HG02973 (cell line): ENCODE measurements at regions not wholly inside any gene's neighbourhood (a gene's known extent, or its start where the extent isn't known, plus 50 kb on each side); places are given as distances from the start of the nearest gene placed in this dataset.

ENCODE experiments used
- ATAC-seq: cut with Tn5 transposase; IDR thresholded peaks from one replicate; pipeline ENCODE4 v1.9.1; 2021; ENCODE audit warnings: moderate library complexity; ENCODE audit not compliant: unreplicated experiment

DNA sequence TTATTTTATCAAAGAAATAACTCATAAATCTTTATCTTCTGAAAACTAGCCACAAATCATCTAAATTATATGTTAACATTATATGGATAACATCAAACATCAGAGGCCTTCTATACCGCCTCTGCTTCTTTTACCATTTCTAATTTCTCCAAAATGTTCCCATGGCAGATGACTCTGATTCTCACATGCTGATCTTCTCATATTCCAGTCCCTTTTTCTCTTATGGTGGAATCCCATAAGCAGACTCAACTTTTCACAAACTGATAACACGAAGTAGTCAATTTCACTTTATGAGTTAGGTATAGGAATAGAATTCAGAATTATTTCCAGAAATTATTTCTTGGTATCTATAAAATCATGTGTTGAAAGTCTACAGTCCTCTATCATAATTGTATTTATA is 212.3 kb downstream of the ENC1 start:
- ATAC-seq = no peak

GRCh38 chr5:74426506-74426905 is 214.0 kb downstream of the ENC1 start:
- ATAC-seq = no peak

- ATAC-seq = no peak
Measured at GRCh38 chr5:74424162-74424868, 216.2 kb downstream of the ENC1 start.

DNA sequence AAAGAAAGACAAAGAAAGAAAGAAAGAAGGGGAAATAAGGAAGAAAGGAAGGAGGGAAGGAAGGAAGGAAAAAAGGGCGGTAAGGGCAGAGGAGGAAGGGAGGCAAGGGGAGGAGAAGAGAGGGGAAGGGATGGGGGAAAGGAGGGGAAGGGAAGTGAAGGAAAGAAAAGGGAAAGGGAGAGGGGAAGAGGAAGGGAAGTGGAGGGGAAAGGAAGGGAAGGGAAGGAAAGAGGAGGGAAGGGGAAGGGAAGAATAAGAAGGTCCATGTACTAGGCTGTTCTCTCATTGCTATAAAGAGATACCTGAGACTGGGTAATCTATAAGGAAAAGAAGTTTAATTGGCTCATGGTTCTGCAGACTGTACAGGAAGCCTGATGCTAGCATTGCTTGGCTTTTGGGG is 217.1 kb downstream of the ENC1 start:
- no peak for ATAC-seq

DNA sequence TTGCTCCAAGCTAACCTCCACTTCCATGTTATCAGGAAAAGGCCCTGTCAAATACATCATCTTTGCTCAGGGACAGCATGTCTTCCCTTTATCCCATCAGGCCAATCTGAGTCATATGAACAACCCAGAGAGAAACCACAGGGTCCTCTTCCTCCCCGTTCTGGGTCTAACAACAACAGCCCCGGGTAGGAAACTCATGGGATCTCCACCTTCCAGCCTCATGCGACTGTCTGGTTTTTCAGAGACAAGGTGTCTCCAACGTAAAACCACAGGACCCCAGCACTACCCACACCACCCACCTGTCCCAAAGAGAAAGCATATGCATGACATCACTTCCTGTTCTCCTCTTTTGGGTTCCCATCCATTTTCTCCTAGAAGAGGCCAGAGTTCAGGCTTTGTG is 217.9 kb downstream of the ENC1 start:
- ATAC-seq = no peak

- no peak for ATAC-seq
Measured at GRCh38 chr5:74422030-74422429, 218.5 kb downstream of the ENC1 start.

DNA sequence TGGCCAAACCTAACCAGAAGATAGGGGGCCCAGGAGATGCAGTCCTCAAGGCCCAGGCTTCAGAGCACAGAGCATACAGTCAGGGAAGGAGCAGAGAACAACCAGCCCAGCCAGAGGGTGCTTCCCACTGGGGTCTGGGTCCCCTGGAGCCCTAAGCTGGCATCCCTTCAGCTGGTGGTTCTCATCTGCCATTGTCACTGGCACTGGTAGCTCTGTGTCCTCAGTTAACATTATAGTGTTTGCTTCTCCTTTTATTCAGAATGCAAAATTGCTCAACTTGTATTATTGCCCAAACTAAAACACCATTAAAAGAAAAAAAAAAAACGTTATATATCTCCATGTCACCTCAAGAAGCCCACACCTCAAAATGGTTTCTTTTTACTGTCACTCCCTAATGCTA is 219.2 kb downstream of the ENC1 start:
- ATAC-seq = no peak

GRCh38 chr5:74420947-74421346 is 219.6 kb downstream of the ENC1 start:
- no peak for ATAC-seq

DNA sequence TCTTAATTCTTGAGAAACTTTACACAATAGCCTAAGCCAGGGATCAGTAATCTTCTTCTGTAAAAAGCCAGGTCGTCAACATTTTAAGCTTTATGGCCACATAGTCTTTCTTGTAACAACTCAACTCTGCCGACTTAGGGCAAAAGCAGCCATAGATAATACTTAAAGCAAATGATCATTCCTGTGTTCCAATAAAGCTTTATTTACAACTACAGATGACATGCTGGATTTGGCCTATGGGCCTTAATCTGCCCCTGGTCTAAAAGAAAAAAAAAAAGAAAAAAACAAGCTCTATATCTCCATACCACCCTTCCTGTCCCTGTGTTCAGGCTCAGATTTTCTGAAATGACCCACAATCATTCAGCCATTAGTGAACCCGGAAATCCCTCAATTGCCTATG is 220.3 kb downstream of the ENC1 start:
- no peak for ATAC-seq

- ATAC-seq = no peak
Measured at GRCh38 chr5:74419468-74419867, 221.1 kb downstream of the ENC1 start.

GRCh38 chr5:74418709-74419108 is 221.8 kb downstream of the ENC1 start:
- no peak for ATAC-seq

- no peak for ATAC-seq
Measured at GRCh38 chr5:74418261-74418660, 222.3 kb downstream of the ENC1 start.

DNA sequence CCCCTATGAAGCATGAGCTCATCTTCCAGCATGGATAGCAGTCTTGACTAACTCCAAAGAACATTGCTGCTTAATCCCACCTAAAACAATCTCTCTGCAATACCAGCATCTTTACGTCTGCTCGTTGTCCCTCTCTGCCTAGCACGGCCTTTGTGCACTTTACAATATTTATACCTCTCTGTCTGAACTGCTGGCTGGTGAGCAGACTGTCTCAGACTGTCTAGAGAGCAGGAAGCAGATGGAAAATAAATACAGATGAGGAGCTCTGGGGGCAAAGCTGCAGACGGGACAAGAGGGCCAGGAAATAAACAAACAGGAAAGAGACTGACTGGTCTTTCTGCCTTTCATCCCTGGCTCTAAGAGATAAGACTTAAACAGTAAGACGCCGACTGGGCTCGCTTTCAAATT is 224.8 kb downstream of the ENC1 start:
- ATAC-seq = no peak

DNA sequence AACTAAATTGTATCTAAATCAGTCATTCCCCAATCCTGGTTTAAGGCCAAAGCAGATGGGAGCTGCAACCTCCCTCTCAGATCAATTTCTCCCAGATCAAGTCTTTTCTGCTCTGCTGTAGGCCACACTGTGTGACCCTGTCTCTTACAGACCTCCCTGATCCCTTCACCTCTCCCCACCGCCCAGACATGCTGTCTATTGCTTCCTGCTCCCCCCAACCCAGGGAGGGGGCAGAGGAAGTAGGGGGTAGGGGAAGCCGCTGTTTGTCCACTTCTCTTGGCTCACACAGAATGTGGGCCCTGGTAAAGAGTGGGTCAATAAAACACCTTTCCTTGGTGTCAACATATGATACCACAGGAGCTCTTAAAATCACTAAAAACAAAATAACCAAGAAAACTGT is 226.3 kb downstream of the ENC1 start:
- ATAC-seq = no peak

- ATAC-seq = no peak
Measured at GRCh38 chr5:74413403-74414048, 227.0 kb downstream of the ENC1 start.

DNA sequence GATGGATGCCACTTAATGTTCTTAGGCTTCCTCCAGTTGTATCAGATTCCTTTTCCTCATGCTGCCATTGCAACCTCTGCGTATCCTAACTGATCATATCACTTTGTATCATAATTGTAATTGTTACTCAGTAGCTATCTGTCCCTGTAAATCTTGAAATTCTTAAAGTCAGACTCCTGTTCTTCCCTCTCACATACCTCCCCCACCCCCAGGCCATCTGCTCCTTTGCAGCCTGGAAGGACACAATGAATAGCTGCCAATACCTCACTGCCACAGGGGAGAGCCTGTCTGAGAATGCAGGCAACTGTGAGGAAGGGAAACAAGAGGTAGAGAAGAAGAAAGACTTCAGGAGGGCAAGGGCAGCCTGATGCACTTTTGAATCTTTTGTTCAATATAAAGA is 228.5 kb downstream of the ENC1 start:
- ATAC-seq = no peak

DNA sequence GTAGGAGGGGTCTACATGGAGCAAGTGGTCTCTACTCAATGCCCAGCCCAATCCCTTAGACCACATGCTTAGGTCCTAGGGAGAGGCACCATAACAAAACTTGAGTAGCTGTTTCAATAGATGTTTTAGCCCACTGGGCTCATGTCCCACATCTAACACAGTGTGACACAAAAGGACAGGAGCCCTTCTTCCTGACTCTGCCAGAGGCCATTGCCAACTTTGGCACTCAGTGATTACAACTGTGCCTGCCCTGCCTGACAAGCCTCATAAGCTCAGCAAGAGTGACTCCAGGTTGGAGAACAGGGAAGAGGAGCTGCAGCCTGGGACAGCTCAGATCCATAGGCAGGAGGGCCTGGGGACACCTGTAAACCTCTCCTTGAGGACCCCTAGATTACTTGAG is 230.8 kb downstream of the ENC1 start:
- ATAC-seq = no peak

DNA sequence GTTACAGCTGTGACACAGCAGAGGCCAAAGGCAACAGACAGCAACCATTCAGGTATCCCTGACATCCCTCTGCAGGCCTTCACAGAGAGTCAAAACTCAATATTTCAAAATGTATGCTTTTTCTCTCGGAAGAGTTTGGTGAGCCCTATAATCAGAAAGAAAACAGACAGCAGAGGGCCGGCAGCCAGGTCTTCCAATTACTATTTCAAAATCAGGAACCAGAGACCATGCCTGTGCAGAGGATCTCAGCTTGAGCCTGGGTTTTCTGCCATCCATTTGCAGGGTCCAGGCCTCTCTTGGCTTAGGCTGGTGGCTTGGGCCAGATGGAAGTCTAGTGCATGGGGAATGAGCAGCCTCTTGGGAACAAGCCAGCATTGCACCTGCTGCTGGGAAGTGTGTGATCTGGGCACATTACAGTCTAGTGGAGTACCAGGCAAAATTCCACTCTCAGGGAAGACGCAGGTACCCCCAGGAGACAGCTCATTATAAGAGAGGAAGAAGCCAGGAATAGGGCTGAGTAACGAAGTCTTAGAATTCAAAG is 231.3 kb downstream of the ENC1 start:
- no peak for ATAC-seq

- no peak for ATAC-seq
Measured at GRCh38 chr5:74408150-74409043, 232.1 kb downstream of the ENC1 start.

DNA sequence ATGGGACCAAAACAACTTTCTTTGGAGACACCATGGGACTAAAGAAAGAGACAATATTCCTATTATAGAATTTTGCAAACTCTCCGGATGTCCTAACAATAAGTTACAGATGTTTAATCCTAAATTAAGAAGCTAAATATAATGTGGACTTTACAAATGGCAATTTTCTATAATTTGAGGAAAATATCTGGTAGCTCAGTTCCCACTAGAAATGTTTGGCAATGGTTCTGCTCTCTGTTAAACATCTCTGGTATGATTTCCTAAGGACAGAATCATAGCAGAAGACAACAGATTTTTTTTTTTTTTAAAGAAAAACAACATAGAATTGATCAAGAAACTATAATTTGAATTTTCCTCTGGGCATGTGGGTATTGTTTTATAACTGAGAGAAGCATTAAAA is 232.8 kb downstream of the ENC1 start:
- ATAC-seq = no peak

GRCh38 chr5:74406844-74407243 is 233.7 kb downstream of the ENC1 start:
- ATAC-seq = no peak

GRCh38 chr5:74405593-74405992 is 234.9 kb downstream of the ENC1 start:
- ATAC-seq = no peak
